Suppressor macrophage treated with lipopolysaccharide for 4 hours (primary cell): ENCODE measurements at regions not wholly inside any gene's neighbourhood (a gene's known extent, or its start where the extent isn't known, plus 50 kb on each side); places are given as distances from the start of the nearest gene placed in this dataset.
"Not testable (repeated sequence)": the region's sequence is repeated elsewhere in the genome, so short reads cannot be mapped to it uniquely, and the experiment has no call there.

Source experiments
- DNase-seq: peaks from one replicate; pipeline ENCODE4 v3.0.0-alpha.2; 2020

GRCh38 chr5:174500636-174501035, 223.7 kb upstream of the MSX2 start:
- DNase-seq: no peak

- no peak for DNase-seq
Observed at GRCh38 chr5:174501461-174502069, 222.8 kb upstream of the MSX2 start.

GRCh38 chr5:174503086-174503460, 221.3 kb upstream of the MSX2 start:
- DNase-seq: no peak

- DNase-seq: no peak
Observed at GRCh38 chr5:174503461-174504265, 220.7 kb upstream of the MSX2 start.

- no peak for DNase-seq
Observed at GRCh38 chr5:174504266-174504726, 220.1 kb upstream of the MSX2 start.

- no peak for DNase-seq
Observed at GRCh38 chr5:174505621-174506020, 218.8 kb upstream of the MSX2 start.

- DNase-seq: not testable (repeated sequence)
Observed at GRCh38 chr5:174510782-174511453, 213.5 kb upstream of the MSX2 start.

GRCh38 chr5:174511714-174512253, 212.6 kb upstream of the MSX2 start:
- DNase-seq: no peak

- DNase-seq: no peak
Observed at GRCh38 chr5:174514325-174514724, 210.1 kb upstream of the MSX2 start.

- DNase-seq: no peak
Observed at GRCh38 chr5:174514983-174515394, 209.4 kb upstream of the MSX2 start.

- DNase-seq: no peak
Observed at GRCh38 chr5:174516741-174517140, 207.6 kb upstream of the MSX2 start.

GRCh38 chr5:174518512-174518911, 205.9 kb upstream of the MSX2 start:
- DNase-seq: no peak

- no peak for DNase-seq
Observed at GRCh38 chr5:174520420-174521396, 203.7 kb upstream of the MSX2 start.

- DNase-seq: peak; percentile 30
Observed at GRCh38 chr5:174521449-174521848, 202.9 kb upstream of the MSX2 start.

- no peak for DNase-seq
Observed at GRCh38 chr5:174522480-174523260, 201.7 kb upstream of the MSX2 start.

GRCh38 chr5:174523311-174524071, 200.9 kb upstream of the MSX2 start:
- no peak for DNase-seq

- no peak for DNase-seq
Observed at GRCh38 chr5:174524351-174524750, 200.0 kb upstream of the MSX2 start.

GRCh38 chr5:174526177-174526576, 198.2 kb upstream of the MSX2 start:
- DNase-seq: no peak

- no peak for DNase-seq
Observed at GRCh38 chr5:174527916-174528540, 196.4 kb upstream of the MSX2 start.

GRCh38 chr5:174528821-174529544, 195.4 kb upstream of the MSX2 start:
- DNase-seq: no peak
